Neutrophil (primary cell): ENCODE measurements at regions not wholly inside any gene's neighbourhood (a gene's known extent, or its start where the extent isn't known, plus 50 kb on each side); places are given as distances from the start of the nearest gene placed in this dataset.

ENCODE experiments used
- H3K27ac ChIP-seq: fragments of 200-600 bp; sonication (generic); 2 replicates; pipeline ENCODE4 v1.5.1; 2016; ENCODE audit warnings: mild to moderate bottlenecking, moderate library complexity
- H3K27me3 ChIP-seq: fragments of 200-600 bp; sonication (generic); 2 replicates; pipeline ENCODE4 v1.6.0; 2016; ENCODE audit warnings: mild to moderate bottlenecking
- H3K36me3 ChIP-seq: fragments of 200-600 bp; sonication (generic); 2 replicates; pipeline ENCODE4 v1.5.1; 2017
- H3K4me1 ChIP-seq, 2 experiments: fragments of 200-600 bp in 1 of 2; sonication (generic) in 1 of 2; 1 replicate in 1 of 2; 2 replicates in 1 of 2; pipeline versions ENCODE4 v1.5.1 to v1.6.1; 2013 to 2016; ENCODE audit warnings: low read depth in 1 of 2, low read length in 1 of 2, mild to moderate bottlenecking in 1 of 2, moderate library complexity in 1 of 2; ENCODE audit not compliant: control insufficient read depth in 1 of 2, insufficient read depth in 1 of 2
- H3K4me3 ChIP-seq, 2 experiments: fragments of 200-600 bp in 1 of 2; sonication (generic) in 1 of 2; 1 replicate in 1 of 2; 2 replicates in 1 of 2; pipeline ENCODE4 v1.5.1; 2013 to 2016; ENCODE audit warnings: low read depth in 1 of 2, low read length in 1 of 2, mild to moderate bottlenecking in 1 of 2, moderate library complexity in 1 of 2
- H3K9me3 ChIP-seq: fragments of 200-600 bp; sonication (generic); 2 replicates; pipeline ENCODE4 v1.5.1; 2016
- CTCF ChIP-seq: fragments of 200-600 bp; sonication (generic); IDR thresholded peaks from 2 replicates; pipeline ENCODE4 v1.5.1; 2016; ENCODE audit warnings: antibody characterized with exemption

- Histone ChIP-seq H3K4me3 (no peak overlapping the region), H3K4me1 (no peaks in the 10 kb centered on the region), H3K36me3 (no peaks in the 10 kb centered on the region), H3K27me3 (no peaks in the 10 kb centered on the region), H3K27ac (no peak overlapping the region), H3K9me3 (no peaks in the 10 kb centered on the region)
- TF ChIP-seq CTCF: no peak
These were observed 83.1 kb upstream of the MLIP start for GRCh38 chr6:54028170-54028569.

DNA sequence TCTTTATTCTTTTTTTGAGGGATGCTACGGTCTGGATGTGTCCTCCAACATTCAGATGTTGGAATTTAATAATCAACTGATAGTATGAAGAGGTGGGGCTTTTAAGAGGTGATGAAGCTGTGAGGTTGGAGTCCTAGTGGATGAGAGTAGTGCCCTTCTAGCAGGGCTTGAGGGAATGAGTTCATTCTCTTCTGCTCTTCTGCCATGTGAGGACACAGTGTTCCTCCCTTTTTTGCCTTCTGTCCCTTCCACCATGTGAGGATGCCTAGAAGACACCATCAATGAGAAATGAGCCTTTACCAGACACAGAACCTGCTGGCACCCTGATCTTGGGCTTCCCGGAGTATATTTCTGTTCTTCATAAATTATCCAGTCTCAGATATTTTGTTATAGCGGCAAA is 82.1 kb upstream of the MLIP start:
- Histone ChIP-seq H3K27ac (no peak overlapping the region), H3K9me3 (no peaks in the 10 kb centered on the region), H3K27me3 (no peaks in the 10 kb centered on the region), H3K4me1 (no peaks in the 10 kb centered on the region), H3K4me3 (no peak overlapping the region), H3K36me3 (no peaks in the 10 kb centered on the region)
- TF ChIP-seq CTCF: no peak

GRCh38 chr6:54031169-54031568 is 80.1 kb upstream of the MLIP start:
- Histone ChIP-seq H3K27me3 (no peaks in the 10 kb centered on the region), H3K27ac (no peak overlapping the region), H3K9me3 (no peaks in the 10 kb centered on the region), H3K4me3 (no peak overlapping the region), H3K4me1 (no peaks in the 10 kb centered on the region), H3K36me3 (no peaks in the 10 kb centered on the region)
- no peak for TF ChIP-seq CTCF

DNA sequence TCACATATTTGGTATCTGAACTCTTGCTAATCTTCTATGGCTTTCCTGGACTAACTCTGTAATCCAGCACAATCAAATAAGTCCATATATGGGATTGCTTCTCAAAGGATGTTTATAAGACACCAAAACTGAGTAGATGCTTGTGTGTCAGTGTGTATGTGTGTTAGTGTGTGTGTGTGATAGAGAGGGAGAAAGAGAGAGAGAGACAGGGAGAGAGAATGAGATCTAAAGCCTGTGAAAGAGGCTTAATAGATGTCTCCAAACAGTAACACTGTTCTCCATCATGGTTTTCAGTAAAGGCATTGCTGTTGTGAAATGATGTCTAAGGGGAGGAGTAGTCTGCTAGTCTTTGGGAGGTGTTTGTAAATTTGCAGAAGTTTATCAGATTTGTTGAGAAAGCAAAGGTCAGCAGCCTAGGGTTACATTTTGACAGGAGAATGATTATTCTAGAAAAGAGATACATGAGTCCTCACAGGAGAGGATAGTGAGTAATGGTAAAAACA is 73.9 kb upstream of the MLIP start:
- H3K27ac ChIP-seq: no peak overlapping the region
- no peaks in the 10 kb centered on the region for H3K9me3 ChIP-seq
- H3K27me3 ChIP-seq: no peaks in the 10 kb centered on the region
- no peaks in the 10 kb centered on the region for H3K4me1 ChIP-seq
- TF ChIP-seq CTCF: no peak
- H3K36me3 ChIP-seq: no peaks in the 10 kb centered on the region
- H3K4me3 ChIP-seq: no peak overlapping the region

GRCh38 chr6:54040545-54040944 is 70.7 kb upstream of the MLIP start:
- Histone ChIP-seq H3K27ac (no peak overlapping the region), H3K9me3 (no peaks in the 10 kb centered on the region), H3K4me1 (no peaks in the 10 kb centered on the region), H3K4me3 (no peak overlapping the region), H3K27me3 (no peaks in the 10 kb centered on the region), H3K36me3 (no peaks in the 10 kb centered on the region)
- no peak for TF ChIP-seq CTCF

GRCh38 chr6:54041239-54041638 is 70.0 kb upstream of the MLIP start:
- Histone ChIP-seq H3K9me3 (no peaks in the 10 kb centered on the region), H3K27ac (no peak overlapping the region), H3K4me1 (no peaks in the 10 kb centered on the region), H3K27me3 (no peaks in the 10 kb centered on the region), H3K4me3 (no peak overlapping the region), H3K36me3 (no peaks in the 10 kb centered on the region)
- no peak for TF ChIP-seq CTCF
